ENCODE measurements at regions not wholly inside any gene's neighbourhood (a gene's known extent, or its start where the extent isn't known, plus 50 kb on each side); places are given as distances from the start of the nearest gene placed in this dataset.

GRCh38 chr10:118210276-118210675 lies 131.8 kb downstream of the FAM204A start:
- TF ChIP-seq POLR2A (IDR thresholded peaks at IDR 0.05) (no peak), CTCF (IDR thresholded peaks at IDR 0.05) (no peak)
- H3K27ac ChIP-seq, result no peak overlapping the region
- no peak for DNase-seq
- no peaks in the 10 kb centered on the region for H3K27me3 ChIP-seq
- no peaks in the 10 kb centered on the region for H3K36me3 ChIP-seq (ENCODE audit: low read depth, missing control alignments)
- WGBS, 2 donors, result 96 to 98% methylated on average over 2 of the region's 2 CpGs
- H3K4me3 ChIP-seq, result no peak overlapping the region
- no peaks in the 10 kb centered on the region for H3K9me3 ChIP-seq
- intact Hi-C loops (cut with DNase I; ENCODE audit: low total_unique reads), result no loop called here
- no peaks in the 10 kb centered on the region for H3K4me1 ChIP-seq

DNA sequence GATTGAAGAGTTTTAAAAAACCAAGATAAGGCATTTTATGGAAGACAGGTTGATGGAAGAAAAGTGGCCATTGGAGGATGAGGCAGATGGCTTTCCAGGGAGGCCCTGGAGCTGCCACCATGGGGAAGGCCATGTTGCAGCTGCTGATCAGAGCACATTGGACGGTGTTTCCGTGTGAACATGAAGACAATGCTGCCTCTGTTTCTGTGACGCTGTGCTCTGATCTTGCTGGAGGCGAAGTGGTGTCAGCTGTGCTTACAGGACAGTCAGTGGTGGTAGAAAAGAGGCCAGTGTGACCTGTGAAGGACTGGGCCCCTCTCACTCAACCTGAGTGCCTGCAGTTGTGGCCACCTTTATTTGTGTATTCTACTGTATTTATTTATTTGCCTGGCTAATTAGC lies 132.9 kb downstream of the FAM204A start:
- intact Hi-C loops (cut with DNase I; ENCODE audit: low total_unique reads), result no loop called here
- no peaks in the 10 kb centered on the region for H3K36me3 ChIP-seq (ENCODE audit: low read depth, missing control alignments)
- no peaks in the 10 kb centered on the region for H3K4me1 ChIP-seq
- TF ChIP-seq POLR2A (IDR thresholded peaks at IDR 0.05) (no peak), CTCF (IDR thresholded peaks at IDR 0.05) (no peak)
- H3K27ac ChIP-seq, result no peak overlapping the region
- H3K9me3 ChIP-seq, result no peaks in the 10 kb centered on the region
- WGBS, 2 donors, result 80 to 92% methylated on average over 4 of the region's 4 CpGs
- H3K4me3 ChIP-seq, result no peak overlapping the region
- DNase-seq, result no peak
- H3K27me3 ChIP-seq, result no peaks in the 10 kb centered on the region

- intact Hi-C loops (cut with DNase I; ENCODE audit: low total_unique reads), result no loop called here
- WGBS, 2 donors, result 75 to 80% methylated on average over 7 of the region's 7 CpGs
- Histone ChIP-seq H3K4me3 (no peak overlapping the region), H3K36me3 (ENCODE audit: low read depth, missing control alignments) (no peaks in the 10 kb centered on the region), H3K4me1 (no peaks in the 10 kb centered on the region), H3K27me3 (no peaks in the 10 kb centered on the region), H3K9me3 (no peaks in the 10 kb centered on the region), H3K27ac (no peak overlapping the region)
- DNase-seq, result no peak
- TF ChIP-seq CTCF (IDR thresholded peaks at IDR 0.05) (no peak), POLR2A (IDR thresholded peaks at IDR 0.05) (no peak)
Observed at GRCh38 chr10:118207470-118208007, 134.6 kb downstream of the FAM204A start.

- TF ChIP-seq POLR2A (IDR thresholded peaks at IDR 0.05) (no peak), CTCF (IDR thresholded peaks at IDR 0.05) (no peak)
- H3K9me3 ChIP-seq, result no peaks in the 10 kb centered on the region
- no peak overlapping the region for H3K4me3 ChIP-seq
- no peak overlapping the region for H3K27ac ChIP-seq
- H3K4me1 ChIP-seq, result no peaks in the 10 kb centered on the region
- no peaks in the 10 kb centered on the region for H3K36me3 ChIP-seq (ENCODE audit: low read depth, missing control alignments)
- WGBS, 2 donors, result 84 to 86% methylated on average over 3 of the region's 3 CpGs
- no peak for DNase-seq
- H3K27me3 ChIP-seq, result no peaks in the 10 kb centered on the region
- intact Hi-C loops (cut with DNase I; ENCODE audit: low total_unique reads), result no loop called here
Observed at GRCh38 chr10:118204292-118204943, 137.7 kb downstream of the FAM204A start.

DNA sequence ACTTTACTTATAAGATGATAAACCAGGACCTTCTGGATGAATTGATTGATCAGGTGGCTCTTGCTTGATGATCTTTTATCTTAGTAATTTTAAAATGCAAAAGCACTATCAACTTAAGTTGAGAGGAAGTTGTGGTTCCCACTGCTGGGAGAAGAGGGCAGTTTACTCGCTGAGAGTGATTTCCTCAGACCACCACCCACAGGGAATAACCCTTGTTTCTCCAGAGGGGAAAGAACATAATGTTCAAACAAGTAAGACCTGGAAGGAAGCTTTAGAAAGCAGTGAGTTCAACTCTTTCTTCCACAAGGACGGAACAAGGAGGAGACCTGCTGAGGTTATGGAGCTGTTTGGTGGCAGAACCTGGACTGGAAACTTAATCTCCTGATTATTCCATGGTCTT lies 138.7 kb downstream of the FAM204A start:
- WGBS, 2 donors, result 76 to 77% methylated on average over 2 of the region's 2 CpGs
- Histone ChIP-seq H3K36me3 (ENCODE audit: low read depth, missing control alignments) (no peaks in the 10 kb centered on the region), H3K4me1 (no peaks in the 10 kb centered on the region), H3K27me3 (no peaks in the 10 kb centered on the region), H3K4me3 (no peak overlapping the region), H3K9me3 (no peaks in the 10 kb centered on the region), H3K27ac (no peak overlapping the region)
- no peak for TF ChIP-seq POLR2A (IDR thresholded peaks at IDR 0.05)
- TF ChIP-seq CTCF (IDR thresholded peaks at IDR 0.05), result no peak
- intact Hi-C loops (cut with DNase I; ENCODE audit: low total_unique reads), result no loop called here
- no peak for DNase-seq
